NCI-H1417 (cell line): ENCODE measurements at regions not wholly inside any gene's neighbourhood (a gene's known extent, or its start where the extent isn't known, plus 50 kb on each side); places are given as distances from the start of the nearest gene placed in this dataset.

Experiments
- DNase-seq, 3 experiments: peaks; one replicate each; lab custom pipeline; 2025; lab: John Stamatoyannopoulos, UW

GRCh38 chr14:56868660-56869059 lies 58.4 kb upstream of the OTX2 start:
- no peak for DNase-seq

GRCh38 chr14:56862836-56863235 lies 52.6 kb upstream of the OTX2 start:
- DNase-seq = no peak

GRCh38 chr14:56860441-56860840 lies 50.2 kb upstream of the OTX2 start:
- DNase-seq = no peak
